HepG2 (cell line): ENCODE measurements at regions not wholly inside any gene's neighbourhood (a gene's known extent, or its start where the extent isn't known, plus 50 kb on each side); places are given as distances from the start of the nearest gene placed in this dataset.

Experiments
- ARNTL ChIP-seq: sonication (generic); formaldehyde crosslinking; IDR thresholded peaks from 2 replicates; pipeline ENCODE4 v1.4.0; 2020; ENCODE audit warnings: mild to moderate bottlenecking, missing genetic modification reagents
- FOXA3 ChIP-seq: IDR thresholded peaks from 2 replicates; pipeline ENCODE4 v1.6.1; 2016; ENCODE audit warnings: missing genetic modification reagents, missing compliant biosample characterization
- GFI1 ChIP-seq: sonication (generic); formaldehyde crosslinking; IDR thresholded peaks from 2 replicates; pipeline ENCODE4 v1.5.0; 2020; ENCODE audit warnings: missing genetic modification reagents, mild to moderate bottlenecking, borderline replicate concordance
- GTF3A ChIP-seq: sonication (generic); formaldehyde crosslinking; conservative IDR thresholded peaks from 2 replicates; pipeline ENCODE4 v1.4.0; 2020; ENCODE audit warnings: mild to moderate bottlenecking, missing genetic modification reagents
- JARID2 ChIP-seq: sonication (generic); formaldehyde crosslinking; IDR thresholded peaks from 2 replicates; pipeline ENCODE4 v1.8.1; 2023; ENCODE audit warnings: missing genetic modification reagents, inconsistent platforms; ENCODE audit not compliant: insufficient replicate concordance
- KAT7 ChIP-seq: IDR thresholded peaks from 2 replicates; pipeline ENCODE4 v1.6.1; 2018; ENCODE audit warnings: borderline replicate concordance, missing compliant biosample characterization
- PHB2 ChIP-seq: fragments of 450-650 bp; IDR thresholded peaks from 2 replicates; pipeline ENCODE4 v1.6.1; 2018; ENCODE audit not compliant: partially characterized antibody
- RAD21 ChIP-seq: fragments of 450-650 bp; formaldehyde crosslinking; IDR thresholded peaks from 2 replicates; pipeline ENCODE4 v1.5.0; 2020; ENCODE audit warnings: mild to moderate bottlenecking
- SRY ChIP-seq: sonication (generic); formaldehyde crosslinking; IDR thresholded peaks from 2 replicates; pipeline ENCODE4 v1.8.0; 2022; ENCODE audit warnings: mild to moderate bottlenecking, missing genetic modification reagents
- TGIF2 ChIP-seq: IDR thresholded peaks from 2 replicates; pipeline ENCODE4 v1.6.1; 2016; ENCODE audit warnings: control low read depth, missing compliant biosample characterization
- ZNF121 ChIP-seq: sonication (generic); formaldehyde crosslinking; IDR thresholded peaks from 2 replicates; pipeline ENCODE4 v1.5.0; 2020; ENCODE audit warnings: mild to moderate bottlenecking, missing genetic modification reagents
- ZNF292 ChIP-seq: sonication (generic); formaldehyde crosslinking; IDR thresholded peaks from 2 replicates; pipeline ENCODE4 v1.8.1; 2022; ENCODE audit warnings: mild to moderate bottlenecking, low read depth, missing genetic modification reagents, borderline replicate concordance
- ZNF556 ChIP-seq: sonication (generic); formaldehyde crosslinking; IDR thresholded peaks from 2 replicates; pipeline ENCODE4 v1.4.0; 2020; ENCODE audit warnings: mild to moderate bottlenecking, missing genetic modification reagents, borderline replicate concordance
- TF ChIP-seq, protein P1 (sequence below): sonication (generic); formaldehyde crosslinking; IDR thresholded peaks from 2 replicates; pipeline ENCODE4 v1.8.0; 2022; ENCODE audit warnings: mild to moderate bottlenecking, missing genetic modification reagents, moderate library complexity
- TF ChIP-seq, protein P2 (sequence below): sonication (generic); formaldehyde crosslinking; IDR thresholded peaks from 2 replicates; pipeline ENCODE4 v1.5.0; 2020; ENCODE audit warnings: missing genetic modification reagents
- TF ChIP-seq, protein P3 (sequence below): sonication (generic); formaldehyde crosslinking; IDR thresholded peaks from 2 replicates; pipeline ENCODE4 v1.5.0; 2020; ENCODE audit warnings: mild to moderate bottlenecking, missing genetic modification reagents, borderline replicate concordance
- TF ChIP-seq, protein P4 (sequence below): sonication (generic); formaldehyde crosslinking; IDR thresholded peaks from 2 replicates; pipeline ENCODE4; 2020; ENCODE audit warnings: missing genetic modification reagents, mild to moderate bottlenecking, borderline replicate concordance

DNA sequence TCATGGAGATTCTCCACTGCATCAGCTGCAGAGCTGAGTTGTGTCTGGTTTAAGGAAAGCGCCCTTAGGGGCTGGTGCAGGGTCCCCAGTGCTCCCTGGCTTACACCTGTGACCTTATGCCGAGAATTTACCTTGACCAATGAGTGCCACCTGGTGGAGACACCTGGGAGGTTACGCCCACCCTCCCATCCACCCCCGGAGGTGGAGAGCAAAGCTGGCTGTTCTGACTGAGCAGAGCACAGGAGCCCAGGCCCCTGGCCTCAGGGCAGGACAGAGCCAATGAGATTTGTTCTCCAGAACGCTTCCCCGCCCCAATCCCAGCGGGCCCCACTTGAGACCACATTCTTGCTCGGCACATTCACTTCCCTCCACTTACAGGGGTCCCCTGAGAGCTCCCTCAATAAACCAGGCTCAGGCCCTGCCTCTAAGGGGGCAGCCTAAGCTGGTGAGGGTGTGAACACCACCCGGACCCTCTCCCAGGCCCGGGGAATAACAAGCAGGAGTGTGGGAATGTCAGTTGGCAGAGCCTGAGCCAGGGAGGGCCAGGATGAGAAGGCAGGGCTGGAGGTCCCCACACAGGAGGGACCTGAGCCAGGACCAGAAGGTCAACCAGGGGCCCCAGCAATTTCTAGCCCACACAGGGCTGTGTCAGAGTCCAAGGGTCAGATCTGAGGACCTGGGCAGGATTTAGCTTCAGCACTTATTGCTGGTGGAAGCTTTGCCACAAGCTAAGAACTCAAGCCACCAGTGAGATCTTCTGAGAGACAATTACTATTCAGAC, 117.1 kb downstream of the TPRA1 start (continued):
- TF ChIP-seq GTF3A (CRISPR knock-in tag) (no peak), JARID2 (CRISPR knock-in tag) (no peak), ZNF556 (CRISPR knock-in tag) (no peak), ZNF121 (CRISPR knock-in tag) (no peak), PHB2 (no peak), TGIF2 (CRISPR knock-in tag) (no peak), ZNF292 (CRISPR knock-in tag) (no peak), GFI1 (CRISPR knock-in tag) (no peak), SRY (CRISPR knock-in tag) (0 out of 2 replicates have a peak, but pooled peaks have one; percentile 48), RAD21 (CRISPR knock-in tag) (no peak), ARNTL (CRISPR knock-in tag) (no peak), KAT7 (CRISPR knock-in tag) (no peak), FOXA3 (no peak)
- TF ChIP-seq, protein P1, sequence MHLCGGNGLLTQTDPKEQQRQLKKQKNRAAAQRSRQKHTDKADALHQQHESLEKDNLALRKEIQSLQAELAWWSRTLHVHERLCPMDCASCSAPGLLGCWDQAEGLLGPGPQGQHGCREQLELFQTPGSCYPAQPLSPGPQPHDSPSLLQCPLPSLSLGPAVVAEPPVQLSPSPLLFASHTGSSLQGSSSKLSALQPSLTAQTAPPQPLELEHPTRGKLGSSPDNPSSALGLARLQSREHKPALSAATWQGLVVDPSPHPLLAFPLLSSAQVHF (CRISPR knock-in tag), result no peak
- TF ChIP-seq, protein P2, sequence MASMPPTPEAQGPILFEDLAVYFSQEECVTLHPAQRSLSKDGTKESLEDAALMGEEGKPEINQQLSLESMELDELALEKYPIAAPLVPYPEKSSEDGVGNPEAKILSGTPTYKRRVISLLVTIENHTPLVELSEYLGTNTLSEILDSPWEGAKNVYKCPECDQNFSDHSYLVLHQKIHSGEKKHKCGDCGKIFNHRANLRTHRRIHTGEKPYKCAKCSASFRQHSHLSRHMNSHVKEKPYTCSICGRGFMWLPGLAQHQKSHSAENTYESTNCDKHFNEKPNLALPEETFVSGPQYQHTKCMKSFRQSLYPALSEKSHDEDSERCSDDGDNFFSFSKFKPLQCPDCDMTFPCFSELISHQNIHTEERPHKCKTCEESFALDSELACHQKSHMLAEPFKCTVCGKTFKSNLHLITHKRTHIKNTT, result no peak
- TF ChIP-seq, protein P3, sequence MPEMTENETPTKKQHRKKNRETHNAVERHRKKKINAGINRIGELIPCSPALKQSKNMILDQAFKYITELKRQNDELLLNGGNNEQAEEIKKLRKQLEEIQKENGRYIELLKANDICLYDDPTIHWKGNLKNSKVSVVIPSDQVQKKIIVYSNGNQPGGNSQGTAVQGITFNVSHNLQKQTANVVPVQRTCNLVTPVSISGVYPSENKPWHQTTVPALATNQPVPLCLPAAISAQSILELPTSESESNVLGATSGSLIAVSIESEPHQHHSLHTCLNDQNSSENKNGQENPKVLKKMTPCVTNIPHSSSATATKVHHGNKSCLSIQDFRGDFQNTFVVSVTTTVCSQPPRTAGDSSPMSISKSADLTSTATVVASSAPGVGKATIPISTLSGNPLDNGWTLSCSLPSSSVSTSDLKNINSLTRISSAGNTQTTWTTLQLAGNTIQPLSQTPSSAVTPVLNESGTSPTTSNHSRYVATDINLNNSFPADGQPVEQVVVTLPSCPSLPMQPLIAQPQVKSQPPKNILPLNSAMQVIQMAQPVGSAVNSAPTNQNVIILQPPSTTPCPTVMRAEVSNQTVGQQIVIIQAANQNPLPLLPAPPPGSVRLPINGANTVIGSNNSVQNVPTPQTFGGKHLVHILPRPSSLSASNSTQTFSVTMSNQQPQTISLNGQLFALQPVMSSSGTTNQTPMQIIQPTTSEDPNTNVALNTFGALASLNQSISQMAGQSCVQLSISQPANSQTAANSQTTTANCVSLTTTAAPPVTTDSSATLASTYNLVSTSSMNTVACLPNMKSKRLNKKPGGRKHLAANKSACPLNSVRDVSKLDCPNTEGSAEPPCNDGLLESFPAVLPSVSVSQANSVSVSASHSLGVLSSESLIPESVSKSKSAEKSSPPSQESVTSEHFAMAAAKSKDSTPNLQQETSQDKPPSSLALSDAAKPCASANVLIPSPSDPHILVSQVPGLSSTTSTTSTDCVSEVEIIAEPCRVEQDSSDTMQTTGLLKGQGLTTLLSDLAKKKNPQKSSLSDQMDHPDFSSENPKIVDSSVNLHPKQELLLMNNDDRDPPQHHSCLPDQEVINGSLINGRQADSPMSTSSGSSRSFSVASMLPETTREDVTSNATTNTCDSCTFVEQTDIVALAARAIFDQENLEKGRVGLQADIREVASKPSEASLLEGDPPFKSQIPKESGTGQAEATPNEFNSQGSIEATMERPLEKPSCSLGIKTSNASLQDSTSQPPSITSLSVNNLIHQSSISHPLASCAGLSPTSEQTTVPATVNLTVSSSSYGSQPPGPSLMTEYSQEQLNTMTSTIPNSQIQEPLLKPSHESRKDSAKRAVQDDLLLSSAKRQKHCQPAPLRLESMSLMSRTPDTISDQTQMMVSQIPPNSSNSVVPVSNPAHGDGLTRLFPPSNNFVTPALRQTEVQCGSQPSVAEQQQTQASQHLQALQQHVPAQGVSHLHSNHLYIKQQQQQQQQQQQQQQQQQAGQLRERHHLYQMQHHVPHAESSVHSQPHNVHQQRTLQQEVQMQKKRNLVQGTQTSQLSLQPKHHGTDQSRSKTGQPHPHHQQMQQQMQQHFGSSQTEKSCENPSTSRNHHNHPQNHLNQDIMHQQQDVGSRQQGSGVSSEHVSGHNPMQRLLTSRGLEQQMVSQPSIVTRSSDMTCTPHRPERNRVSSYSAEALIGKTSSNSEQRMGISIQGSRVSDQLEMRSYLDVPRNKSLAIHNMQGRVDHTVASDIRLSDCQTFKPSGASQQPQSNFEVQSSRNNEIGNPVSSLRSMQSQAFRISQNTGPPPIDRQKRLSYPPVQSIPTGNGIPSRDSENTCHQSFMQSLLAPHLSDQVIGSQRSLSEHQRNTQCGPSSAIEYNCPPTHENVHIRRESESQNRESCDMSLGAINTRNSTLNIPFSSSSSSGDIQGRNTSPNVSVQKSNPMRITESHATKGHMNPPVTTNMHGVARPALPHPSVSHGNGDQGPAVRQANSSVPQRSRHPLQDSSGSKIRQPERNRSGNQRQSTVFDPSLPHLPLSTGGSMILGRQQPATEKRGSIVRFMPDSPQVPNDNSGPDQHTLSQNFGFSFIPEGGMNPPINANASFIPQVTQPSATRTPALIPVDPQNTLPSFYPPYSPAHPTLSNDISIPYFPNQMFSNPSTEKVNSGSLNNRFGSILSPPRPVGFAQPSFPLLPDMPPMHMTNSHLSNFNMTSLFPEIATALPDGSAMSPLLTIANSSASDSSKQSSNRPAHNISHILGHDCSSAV (CRISPR knock-in tag), result no peak
- TF ChIP-seq, protein P4, sequence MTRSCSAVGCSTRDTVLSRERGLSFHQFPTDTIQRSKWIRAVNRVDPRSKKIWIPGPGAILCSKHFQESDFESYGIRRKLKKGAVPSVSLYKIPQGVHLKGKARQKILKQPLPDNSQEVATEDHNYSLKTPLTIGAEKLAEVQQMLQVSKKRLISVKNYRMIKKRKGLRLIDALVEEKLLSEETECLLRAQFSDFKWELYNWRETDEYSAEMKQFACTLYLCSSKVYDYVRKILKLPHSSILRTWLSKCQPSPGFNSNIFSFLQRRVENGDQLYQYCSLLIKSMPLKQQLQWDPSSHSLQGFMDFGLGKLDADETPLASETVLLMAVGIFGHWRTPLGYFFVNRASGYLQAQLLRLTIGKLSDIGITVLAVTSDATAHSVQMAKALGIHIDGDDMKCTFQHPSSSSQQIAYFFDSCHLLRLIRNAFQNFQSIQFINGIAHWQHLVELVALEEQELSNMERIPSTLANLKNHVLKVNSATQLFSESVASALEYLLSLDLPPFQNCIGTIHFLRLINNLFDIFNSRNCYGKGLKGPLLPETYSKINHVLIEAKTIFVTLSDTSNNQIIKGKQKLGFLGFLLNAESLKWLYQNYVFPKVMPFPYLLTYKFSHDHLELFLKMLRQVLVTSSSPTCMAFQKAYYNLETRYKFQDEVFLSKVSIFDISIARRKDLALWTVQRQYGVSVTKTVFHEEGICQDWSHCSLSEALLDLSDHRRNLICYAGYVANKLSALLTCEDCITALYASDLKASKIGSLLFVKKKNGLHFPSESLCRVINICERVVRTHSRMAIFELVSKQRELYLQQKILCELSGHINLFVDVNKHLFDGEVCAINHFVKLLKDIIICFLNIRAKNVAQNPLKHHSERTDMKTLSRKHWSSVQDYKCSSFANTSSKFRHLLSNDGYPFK (CRISPR knock-in tag), result no peak
